Activated B cell treated with CpG ODN at 0.5 μM for 24 hours (primary cell): ENCODE measurements at regions not wholly inside any gene's neighbourhood (a gene's known extent, or its start where the extent isn't known, plus 50 kb on each side); places are given as distances from the start of the nearest gene placed in this dataset.

Source experiments
- ATAC-seq: fragments of 200-7000 bp; cut with Tn5 transposase; one replicate; pipeline ENCODE4 v1.10.0; 2021; ENCODE audit warnings: low read depth, mild to moderate bottlenecking, moderate library complexity
- CTCF ChIA-PET: fragments of 350-600 bp; sonication (Branson Sonifier 250); formaldehyde crosslinking; loops from one replicate; lab custom pipeline; 2021; ENCODE audit warnings: antibody characterized with exemption; lab: Charles Lee
- POLR2A ChIA-PET: fragments of 350-600 bp; sonication (Branson Sonifier 250); formaldehyde crosslinking; loops from one replicate; lab custom pipeline; 2021; ENCODE audit warnings: antibody characterized with exemption; lab: Charles Lee
- DNase-seq: peaks from one replicate; pipeline ENCODE4 v3.0.0; 2022
- H3K27ac Mint-ChIP-seq: one replicate; pipeline ENCODE4 v1.8.0; 2020; ENCODE audit warnings: mixed read lengths
- H3K27me3 Mint-ChIP-seq: one replicate; pipeline ENCODE4 v1.8.0; 2021; ENCODE audit warnings: mixed read lengths
- H3K36me3 Mint-ChIP-seq: one replicate; pipeline ENCODE4 v1.8.0; 2021; ENCODE audit warnings: low read depth, mixed read lengths
- H3K4me1 Mint-ChIP-seq: one replicate; pipeline ENCODE4 v1.8.0; 2021; ENCODE audit warnings: mixed read lengths
- H3K4me3 Mint-ChIP-seq: one replicate; pipeline ENCODE4 v1.8.0; 2020; ENCODE audit warnings: mild to moderate bottlenecking, mixed read lengths
- H3K9me3 Mint-ChIP-seq: one replicate; pipeline ENCODE4 v1.8.0; 2020; ENCODE audit warnings: mixed read lengths
- CTCF ChIP-seq: fragments of 200-600 bp; IDR thresholded peaks from one replicate; pipeline ENCODE4 v1.8.0; 2022; ENCODE audit warnings: antibody characterized with exemption, mild to moderate bottlenecking
- intact Hi-C: fragments of 100-400 bp; cut with micrococcal nuclease; formaldehyde crosslinking; loops from one replicate; pipeline ENCODE4 v1.15.1; 2024

GRCh38 chr10:111506266-111507034 is 429.6 kb downstream of the ADRA2A start:
- intact Hi-C loops, result no loop called here
- TF ChIP-seq CTCF, result no peak
- Mint-ChIP-seq H3K27me3 (peaks cover 5% of the 10 kb centered on the region), H3K4me1 (no peaks in the 10 kb centered on the region), H3K4me3 (no peak overlapping the region), H3K36me3 (no peaks in the 10 kb centered on the region), H3K9me3 (peaks cover 8% of the 10 kb centered on the region), H3K27ac (no peak overlapping the region)
- no peak for ATAC-seq
- no peak for DNase-seq
- ChIA-PET CTCF (no interaction called here), POLR2A (no interaction called here)

GRCh38 chr10:111511751-111512150 is 434.9 kb downstream of the ADRA2A start:
- no peak for ATAC-seq
- ChIA-PET CTCF (no interaction called here), POLR2A (no interaction called here)
- Mint-ChIP-seq H3K4me1 (no peaks in the 10 kb centered on the region), H3K27me3 (peaks cover 2% of the 10 kb centered on the region), H3K4me3 (no peak overlapping the region), H3K27ac (no peak overlapping the region), H3K9me3 (no peaks in the 10 kb centered on the region), H3K36me3 (no peaks in the 10 kb centered on the region)
- intact Hi-C loops, result no loop called here
- DNase-seq, result no peak
- no peak for TF ChIP-seq CTCF

GRCh38 chr10:111515264-111515663 is 438.4 kb downstream of the ADRA2A start:
- TF ChIP-seq CTCF, result no peak
- ChIA-PET POLR2A (no interaction called here), CTCF (no interaction called here)
- intact Hi-C loops, result no loop called here
- H3K4me1 Mint-ChIP-seq, result no peaks in the 10 kb centered on the region
- no peak overlapping the region for H3K4me3 Mint-ChIP-seq
- no peaks in the 10 kb centered on the region for H3K36me3 Mint-ChIP-seq
- ATAC-seq (no peak), DNase-seq (no peak)
- peaks cover 2% of the 10 kb centered on the region for H3K27me3 Mint-ChIP-seq
- H3K9me3 Mint-ChIP-seq, result no peaks in the 10 kb centered on the region
- H3K27ac Mint-ChIP-seq, result no peak overlapping the region

GRCh38 chr10:111515706-111516105 is 438.9 kb downstream of the ADRA2A start:
- ATAC-seq (no peak), DNase-seq (no peak)
- no peaks in the 10 kb centered on the region for H3K4me1 Mint-ChIP-seq
- H3K36me3 Mint-ChIP-seq, result no peaks in the 10 kb centered on the region
- H3K9me3 Mint-ChIP-seq, result no peaks in the 10 kb centered on the region
- ChIA-PET CTCF (no interaction called here), POLR2A (interaction anchor here (0.6 kb wide), 1 partner anchor 1453 kb away, joined by 6 read pairs; no protein-coding TSS in a partner anchor)
- intact Hi-C loops, result no loop called here
- no peak overlapping the region for H3K4me3 Mint-ChIP-seq
- no peak for TF ChIP-seq CTCF
- no peak overlapping the region for H3K27ac Mint-ChIP-seq
- H3K27me3 Mint-ChIP-seq, result peaks cover 2% of the 10 kb centered on the region

GRCh38 chr10:111516144-111516543 is 439.3 kb downstream of the ADRA2A start:
- no peak for DNase-seq
- intact Hi-C loops, result no loop called here
- TF ChIP-seq CTCF, result no peak
- no peaks in the 10 kb centered on the region for H3K9me3 Mint-ChIP-seq
- no peaks in the 10 kb centered on the region for H3K4me1 Mint-ChIP-seq
- no peak overlapping the region for H3K4me3 Mint-ChIP-seq
- ChIA-PET POLR2A (interaction anchor here (0.6 kb wide), 1 partner anchor 1454 kb away, joined by 6 read pairs; no protein-coding TSS in a partner anchor), CTCF (no interaction called here)
- no peaks in the 10 kb centered on the region for H3K36me3 Mint-ChIP-seq
- H3K27ac Mint-ChIP-seq, result no peak overlapping the region
- peaks cover 2% of the 10 kb centered on the region for H3K27me3 Mint-ChIP-seq
- ATAC-seq, result no peak
